Stimulated activated CD4-positive, alpha-beta T cell treated with anti-CD3 and anti-CD28 coated beads, TNF-alpha, amount 100 ng/mL, for 24 hours (primary cell): ENCODE measurements at regions not wholly inside any gene's neighbourhood (a gene's known extent, or its start where the extent isn't known, plus 50 kb on each side); places are given as distances from the start of the nearest gene placed in this dataset.
"Not testable (repeated sequence)": the region's sequence is repeated elsewhere in the genome, so short reads cannot be mapped to it uniquely, and the experiment has no call there.

Source experiments
- DNase-seq, 3 experiments: peaks; one replicate each; pipeline ENCODE4 v3.0.0-alpha.2; 2020; ENCODE audit warnings: low read depth in 3 of 3

GRCh38 chr10:29797616-29798015 lies 162.8 kb upstream of the SVIL start:
- no peak for DNase-seq

- no peak for DNase-seq
These were observed 161.1 kb upstream of the SVIL start for GRCh38 chr10:29795850-29796249.

DNA sequence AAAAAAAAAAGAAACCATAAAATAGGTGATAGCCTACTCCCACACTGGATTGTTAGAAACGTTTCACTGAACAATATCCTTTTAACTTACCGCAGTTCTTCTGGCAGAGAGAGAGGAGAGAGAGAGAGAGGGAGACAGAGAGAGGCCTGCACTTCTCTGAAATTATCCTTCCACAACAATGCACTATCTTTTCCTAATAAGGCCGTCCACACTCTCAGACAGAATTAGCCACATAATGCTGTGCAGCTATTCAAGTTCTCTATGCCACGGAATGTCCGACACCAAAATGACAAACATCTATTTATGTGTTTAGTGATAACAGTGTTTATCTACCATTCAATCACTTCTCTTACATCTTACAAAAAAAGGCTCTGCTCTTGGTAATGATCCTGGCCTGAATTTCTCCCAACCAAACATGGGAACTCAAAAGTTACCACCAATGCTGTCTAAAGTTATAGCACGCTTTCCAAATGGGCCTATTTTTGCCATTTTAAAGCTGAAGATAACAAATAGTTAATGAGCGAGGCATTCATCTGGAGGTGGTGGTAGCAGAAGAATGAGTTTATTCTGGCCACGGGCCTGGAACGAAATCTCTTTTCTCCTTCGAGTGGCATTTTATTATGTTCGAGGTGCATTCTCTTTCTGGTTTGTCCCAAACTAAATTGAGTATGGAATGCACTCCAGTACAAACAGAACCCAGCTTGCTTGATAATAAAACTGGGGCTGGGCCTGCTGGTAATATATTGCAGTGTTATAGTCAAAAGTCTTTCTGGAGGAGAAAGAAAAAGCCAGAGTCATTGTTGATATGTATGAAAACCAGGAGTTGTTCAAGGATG lies 160.2 kb upstream of the SVIL start:
- DNase-seq, result no peak

GRCh38 chr10:29791773-29792172 lies 157.0 kb upstream of the SVIL start:
- DNase-seq, result no peak

DNA sequence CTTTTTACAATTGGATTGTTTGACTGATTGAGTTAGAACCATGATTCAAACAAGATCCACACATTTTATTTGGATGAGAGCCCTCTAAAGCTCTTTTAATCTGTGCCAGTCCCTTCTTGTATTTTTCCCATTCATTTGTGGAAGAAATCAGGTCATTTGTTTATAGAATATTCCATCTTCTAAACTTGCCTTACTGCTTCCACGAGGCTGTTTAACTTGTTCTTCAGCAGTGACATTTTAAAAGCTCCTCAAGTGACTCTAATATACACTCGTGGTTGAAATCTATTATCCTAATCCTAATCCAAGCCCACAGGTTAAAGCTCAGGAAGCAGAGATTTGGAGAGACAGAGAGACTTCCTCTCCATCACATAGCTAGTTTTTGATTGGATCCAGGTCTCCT lies 155.4 kb upstream of the SVIL start:
- no peak for DNase-seq

GRCh38 chr10:29788113-29788512 lies 153.3 kb upstream of the SVIL start:
- DNase-seq, result no peak

GRCh38 chr10:29785701-29786100 lies 150.9 kb upstream of the SVIL start:
- DNase-seq, result no peak

DNA sequence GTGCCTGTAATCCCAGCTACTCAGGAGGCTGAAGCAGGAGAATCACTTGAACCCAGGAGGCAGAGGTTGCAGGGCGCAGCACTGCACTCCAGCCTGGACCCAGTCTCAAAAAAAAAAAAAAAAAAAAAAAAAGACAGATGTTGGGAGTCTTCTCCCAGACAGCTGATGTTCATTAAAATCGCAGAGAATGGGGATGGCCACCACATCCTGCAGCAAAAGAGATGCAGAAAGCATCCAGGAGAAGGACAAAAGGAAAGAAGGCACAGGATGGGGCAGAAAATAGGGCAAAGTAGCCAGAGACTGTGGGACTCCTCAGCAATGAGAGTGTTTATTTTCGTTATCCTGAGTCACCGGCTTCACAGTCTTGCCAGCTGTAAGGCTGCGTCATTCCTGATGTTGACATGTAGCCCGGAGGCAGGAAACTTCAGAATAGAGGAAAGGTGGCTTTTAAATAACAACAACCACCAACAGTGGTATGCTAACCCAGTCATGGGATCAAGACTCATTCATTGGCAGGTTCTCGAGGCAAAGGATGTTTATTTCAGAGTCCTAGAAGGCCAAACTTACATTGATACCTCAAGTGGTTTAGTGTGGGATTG lies 149.5 kb upstream of the SVIL start:
- no peak for DNase-seq

DNA sequence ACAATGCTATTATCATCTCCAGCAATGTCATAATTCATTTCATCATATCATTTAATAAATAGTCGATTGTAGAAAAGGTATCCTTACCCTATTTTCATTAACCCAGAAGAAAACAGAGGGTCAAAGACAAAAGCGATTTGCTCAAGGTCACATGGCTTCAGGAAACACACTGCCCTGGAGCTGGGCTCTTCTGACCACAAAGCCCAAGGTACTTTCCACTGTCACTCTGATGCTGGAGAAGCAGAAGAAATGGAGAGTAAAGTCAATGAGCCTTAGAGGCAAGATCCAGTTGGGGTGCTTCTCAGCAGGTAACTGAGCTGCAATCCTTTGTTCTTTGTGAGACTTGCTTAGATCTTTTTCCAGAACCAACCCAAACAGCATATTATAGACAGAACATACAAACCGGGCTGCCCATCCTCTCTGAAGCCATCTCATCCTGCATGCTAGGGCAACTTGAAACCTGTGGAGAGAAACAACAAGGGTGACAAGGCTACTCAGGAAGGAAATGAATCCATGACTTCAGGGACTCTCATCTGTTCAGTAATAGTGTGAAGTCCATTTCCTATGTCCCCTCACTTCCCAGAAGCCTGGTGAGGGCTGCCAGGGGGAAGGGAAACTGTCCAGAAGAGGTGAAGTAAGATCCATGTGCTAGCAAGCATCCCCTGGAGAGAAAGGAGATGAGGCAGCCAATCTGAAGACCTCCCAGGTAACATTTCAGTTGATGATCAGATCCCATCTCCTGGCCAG lies 148.6 kb upstream of the SVIL start:
- no peak for DNase-seq

GRCh38 chr10:29780639-29781038 lies 145.9 kb upstream of the SVIL start:
- no peak for DNase-seq

GRCh38 chr10:29780096-29780495 lies 145.3 kb upstream of the SVIL start:
- DNase-seq, result no peak

DNA sequence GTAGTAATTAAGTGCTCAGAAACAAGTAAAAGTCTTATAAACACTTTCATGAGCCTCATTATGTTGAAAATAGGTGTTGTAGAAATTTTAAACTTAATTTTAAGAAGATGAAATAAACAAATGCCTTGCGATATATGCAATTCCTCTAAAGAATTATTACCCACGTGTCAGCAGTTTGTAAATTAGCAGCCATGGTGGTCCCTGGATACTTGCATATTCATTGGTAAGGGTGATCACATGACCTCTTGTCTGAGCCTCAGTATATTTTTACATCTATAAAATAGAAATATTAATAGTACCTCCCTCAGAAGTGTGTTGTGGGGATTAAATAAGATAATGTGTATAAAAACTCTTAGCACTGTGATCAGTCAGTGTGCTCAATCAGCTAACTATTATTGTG lies 141.5 kb upstream of the SVIL start:
- DNase-seq, result no peak

DNA sequence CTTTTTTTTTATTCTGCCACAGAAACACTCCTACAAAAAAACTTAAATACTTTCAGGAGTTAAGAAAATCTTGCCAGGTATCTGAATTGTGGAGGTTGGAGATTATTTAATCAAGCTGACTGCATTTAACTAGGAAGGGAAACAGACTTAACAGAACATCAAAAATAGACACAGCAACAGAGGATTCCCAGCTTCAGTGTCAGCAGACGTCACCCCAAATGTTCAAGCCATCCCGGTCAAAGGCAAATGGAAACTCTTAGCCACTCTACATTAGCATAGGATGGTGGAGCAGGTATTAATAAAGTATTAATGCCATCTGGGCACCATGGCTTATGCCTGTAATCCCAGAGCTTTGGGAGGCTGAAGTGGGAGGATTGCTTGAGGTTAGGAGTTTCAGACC lies 139.7 kb upstream of the SVIL start:
- no peak for DNase-seq

- no peak for DNase-seq
These were observed 138.9 kb upstream of the SVIL start for GRCh38 chr10:29773675-29774091.

- DNase-seq, result no peak
These were observed 137.6 kb upstream of the SVIL start for GRCh38 chr10:29772403-29772802.

DNA sequence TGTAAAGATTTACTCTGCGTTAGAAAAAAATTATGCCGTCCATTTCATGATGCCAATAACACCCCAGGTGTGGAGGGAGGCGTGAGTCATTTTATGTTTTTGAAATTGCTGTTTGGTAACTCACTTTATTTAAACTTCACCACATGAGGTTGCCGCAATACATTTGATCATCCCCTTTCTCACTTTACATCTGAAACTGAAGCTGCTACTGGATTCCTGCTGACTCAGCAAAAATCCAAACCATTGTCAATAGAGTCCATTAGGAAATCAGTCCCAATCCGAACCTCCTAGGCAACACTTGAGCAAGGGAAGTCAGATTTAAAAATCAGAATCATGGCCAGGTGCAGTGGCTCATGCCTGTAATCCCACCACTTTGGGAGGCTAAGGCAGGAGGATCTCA lies 136.6 kb upstream of the SVIL start:
- no peak for DNase-seq

DNA sequence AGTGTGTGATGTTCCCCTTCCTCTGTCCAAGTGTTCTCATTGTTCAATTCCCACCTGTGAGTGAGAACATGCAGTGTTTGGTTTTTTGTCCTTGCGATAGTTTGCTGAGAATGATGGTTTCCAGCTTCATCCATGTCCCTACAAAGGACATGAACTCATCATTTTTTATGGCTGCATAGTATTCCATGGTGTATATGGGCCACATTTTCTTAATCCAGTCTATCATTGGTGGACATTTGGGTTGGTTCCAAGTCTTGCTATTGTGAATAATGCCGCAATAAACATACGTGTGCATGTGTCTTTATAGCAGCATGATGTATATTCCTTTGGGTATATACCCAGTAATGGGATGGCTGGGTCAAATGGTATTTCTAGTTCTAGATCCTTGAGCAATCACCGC lies 134.5 kb upstream of the SVIL start:
- not testable (repeated sequence) for DNase-seq

DNA sequence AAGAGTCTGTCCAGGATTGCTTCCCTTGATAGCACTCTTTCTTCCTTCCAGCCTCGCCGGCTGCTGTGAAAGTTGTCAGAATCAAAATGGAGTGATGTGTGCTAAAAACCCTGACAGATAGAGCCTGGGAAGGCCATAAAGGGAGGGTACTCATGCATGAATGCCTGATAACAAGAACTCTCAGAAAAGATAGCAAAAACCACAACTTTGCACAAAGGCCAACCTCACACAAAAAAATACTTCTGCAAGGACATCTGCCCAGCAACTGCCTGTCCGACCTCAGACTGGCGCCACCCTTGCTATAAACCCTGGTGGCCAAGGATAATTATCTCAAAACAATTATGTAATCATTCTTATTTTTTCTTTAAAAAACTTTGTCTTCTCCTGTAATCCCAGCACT lies 133.2 kb upstream of the SVIL start:
- no peak for DNase-seq

DNA sequence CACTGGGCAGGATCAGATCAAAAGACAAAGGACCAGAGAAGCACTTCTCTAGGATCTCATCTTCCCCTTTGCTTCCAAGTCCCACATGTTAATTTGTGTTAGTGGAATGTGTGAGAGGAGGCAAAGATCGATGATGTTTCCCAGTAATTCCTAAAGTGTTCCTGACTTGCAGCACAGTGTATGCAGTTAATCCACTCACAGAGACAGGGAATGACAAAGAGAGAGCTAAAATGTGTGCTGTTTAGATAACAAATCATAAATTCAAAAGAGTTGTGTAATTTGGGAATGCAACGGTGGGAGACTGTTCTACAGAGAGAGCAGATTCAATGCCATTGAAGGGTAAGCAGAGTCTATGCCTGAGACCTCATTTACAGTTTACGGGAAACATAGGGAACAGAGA lies 132.0 kb upstream of the SVIL start:
- no peak for DNase-seq

- no peak for DNase-seq
These were observed 130.6 kb upstream of the SVIL start for GRCh38 chr10:29765330-29765729.

GRCh38 chr10:29763396-29763795 lies 128.6 kb upstream of the SVIL start:
- DNase-seq, result no peak

DNA sequence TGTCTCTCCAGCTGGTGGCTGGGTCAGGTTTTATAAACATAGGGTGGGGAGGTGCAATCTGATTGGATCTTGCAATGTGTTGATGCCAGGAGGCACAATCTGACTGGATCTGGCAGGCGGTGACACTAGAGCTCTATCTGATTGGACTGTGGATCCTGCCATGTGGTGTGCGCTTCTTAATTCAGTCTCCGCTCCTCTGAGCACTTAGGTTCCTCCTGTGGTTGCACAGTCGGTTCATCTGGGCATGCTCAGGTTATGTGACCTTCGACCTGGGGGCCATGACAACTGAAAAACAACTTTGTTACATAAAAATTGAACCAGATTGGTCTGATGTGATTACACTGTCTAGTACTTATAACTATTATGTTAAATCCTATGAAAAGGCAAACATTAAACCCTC lies 127.1 kb upstream of the SVIL start:
- DNase-seq, result no peak
